H1 (cell line): ENCODE measurements at regions not wholly inside any gene's neighbourhood (a gene's known extent, or its start where the extent isn't known, plus 50 kb on each side); places are given as distances from the start of the nearest gene placed in this dataset.

Source experiments
- CTCF ChIA-PET: fragments of 300-600 bp; sonication (Branson Sonifier 250); formaldehyde crosslinking; loops from one replicate; lab custom pipeline; 2021; ENCODE audit not compliant: partially characterized antibody; lab: Charles Lee
- POLR2A ChIA-PET: fragments of 300-600 bp; sonication (Branson Sonifier 250); formaldehyde crosslinking; loops from one replicate; lab custom pipeline; 2021; ENCODE audit warnings: inconsistent platforms; ENCODE audit not compliant: partially characterized antibody; lab: Charles Lee
- DNase-seq, 2 experiments: peaks; one replicate each; pipeline versions ENCODE4 v3.0.0 to v3.0.0-alpha.2; 2010 to 2022; ENCODE audit warnings: low spot score in 2 of 2, low read depth in 1 of 2, mixed read lengths in 1 of 2
- FAIRE-seq: peaks from 2 replicates; lab custom pipeline; 2011; peaks lifted over from hg19 to GRCh38; lab: Jason Lieb, UNC
- H2AFZ ChIP-seq: 2 replicates; pipeline ENCODE4 v1.8.1; 2012; ENCODE audit warnings: low read length, inconsistent platforms
- H2AK5ac ChIP-seq: 2 replicates; pipeline ENCODE4 v1.6.1; 2013; ENCODE audit warnings: low read depth, low read length
- H2BK120ac ChIP-seq: replicated peaks from 2 replicates; pipeline ENCODE3; 2013; ENCODE audit warnings: low read depth, low read length, inconsistent platforms
- H2BK12ac ChIP-seq: 2 replicates; pipeline ENCODE4 v1.6.1; 2013; ENCODE audit warnings: low read depth, low read length
- H2BK15ac ChIP-seq: 2 replicates; pipeline ENCODE4 v1.6.1; 2013; ENCODE audit warnings: low read length
- H2BK20ac ChIP-seq: 2 replicates; pipeline ENCODE4 v1.6.1; 2013; ENCODE audit warnings: low read length
- H2BK5ac ChIP-seq: 2 replicates; pipeline ENCODE4 v1.6.1; 2013; ENCODE audit warnings: low read depth, low read length
- H3K14ac ChIP-seq: 2 replicates; pipeline ENCODE4 v1.6.1; 2013; ENCODE audit warnings: inconsistent platforms; ENCODE audit not compliant: insufficient read length
- H3K18ac ChIP-seq: 2 replicates; pipeline ENCODE4 v1.6.1; 2013; ENCODE audit warnings: low read length; ENCODE audit errors: extremely low read depth
- H3K23ac ChIP-seq: 2 replicates; pipeline ENCODE4 v1.6.1; 2013; ENCODE audit warnings: inconsistent platforms; ENCODE audit not compliant: insufficient read length
- H3K23me2 ChIP-seq: 2 replicates; pipeline ENCODE4 v1.6.1; 2013; ENCODE audit warnings: low read depth, low read length
- H3K27ac ChIP-seq: 2 replicates; pipeline ENCODE4 v1.6.1; 2011; ENCODE audit warnings: low read depth, low read length, inconsistent platforms
- H3K27me3 ChIP-seq, 4 experiments: replicated peaks in 1 of 4; 1 replicate in 1 of 4; 2 replicates in 3 of 4; pipeline versions ENCODE4 v1.6.1 to v1.8.1; 2011 to 2013; ENCODE audit warnings: low read length in 3 of 4, mild to moderate bottlenecking in 3 of 4, inconsistent platforms in 2 of 4, mixed read lengths in 2 of 4, moderate library complexity in 1 of 4; ENCODE audit not compliant: control insufficient read depth in 3 of 4, insufficient read depth in 3 of 4; ENCODE audit errors: extremely low read depth in 1 of 4
- H3K36me3 ChIP-seq, 4 experiments: 2 replicates each; pipeline versions ENCODE4 v1.6.1 to v1.8.1; 2011 to 2013; ENCODE audit warnings: mild to moderate bottlenecking in 4 of 4, low read length in 3 of 4, moderate library complexity in 2 of 4, control low read depth in 1 of 4, inconsistent platforms in 1 of 4; ENCODE audit not compliant: insufficient read depth in 4 of 4, control insufficient read depth in 2 of 4
- H3K4ac ChIP-seq: replicated peaks from 2 replicates; pipeline ENCODE3; 2013; ENCODE audit warnings: low read length, low read depth, mixed read lengths, inconsistent platforms; ENCODE audit not compliant: insufficient read length
- H3K4me1 ChIP-seq, 4 experiments: replicated peaks in 1 of 4; 1 replicate in 1 of 4; 2 replicates in 3 of 4; pipeline versions ENCODE4 v1.6.1 to v1.8.1; 2011 to 2013; ENCODE audit warnings: low read length in 3 of 4, inconsistent platforms in 2 of 4, mixed read lengths in 1 of 4; ENCODE audit not compliant: insufficient read depth in 4 of 4, control insufficient read depth in 3 of 4
- H3K4me2 ChIP-seq, 2 experiments: 2 replicates each; pipeline versions ENCODE4 v1.6.1 to v1.8.1; 2011 to 2013; ENCODE audit warnings: low read depth in 2 of 2, low read length in 2 of 2, control low read depth in 1 of 2, inconsistent platforms in 1 of 2, mild to moderate bottlenecking in 1 of 2; ENCODE audit not compliant: insufficient read depth in 1 of 2
- H3K4me3 ChIP-seq, 4 experiments: fragments of 200-600, 300-600 bp in 1 of 4; sonication (generic), shearing (Covaris generic), sonication (Bioruptor Twin) in 1 of 4; 2 replicates each; pipeline versions ENCODE4 v1.5.1 to v1.8.1; 2011 to 2016; ENCODE audit warnings: low read length in 4 of 4, low read depth in 3 of 4, control low read depth in 2 of 4, inconsistent platforms in 2 of 4, mild to moderate bottlenecking in 2 of 4, mixed read lengths in 1 of 4, moderate library complexity in 1 of 4; ENCODE audit not compliant: insufficient read depth in 2 of 4; ENCODE audit errors: extremely low read depth in 1 of 4
- H3K56ac ChIP-seq: replicated peaks from 2 replicates; pipeline ENCODE3; 2013; ENCODE audit warnings: low read depth, mild to moderate bottlenecking, mixed read lengths, low read length, inconsistent platforms; ENCODE audit not compliant: insufficient read length
- H3K79me1 ChIP-seq: 2 replicates; pipeline ENCODE4 v1.6.1; 2013; ENCODE audit warnings: low read depth, low read length, control low read depth
- H3K79me2 ChIP-seq, 2 experiments: 2 replicates each; pipeline versions ENCODE4 v1.6.1 to v1.8.1; 2012 to 2013; ENCODE audit warnings: low read length in 2 of 2, mild to moderate bottlenecking in 2 of 2, inconsistent platforms in 1 of 2; ENCODE audit not compliant: insufficient read depth in 2 of 2, control insufficient read depth in 1 of 2
- H3K9ac ChIP-seq, 4 experiments: replicated peaks in 1 of 4; 1 replicate in 1 of 4; 2 replicates in 3 of 4; pipeline versions ENCODE4 v1.6.1 to v1.8.1; 2011 to 2013; ENCODE audit warnings: low read depth in 3 of 4, low read length in 3 of 4, control low read depth in 2 of 4, mild to moderate bottlenecking in 2 of 4, moderate library complexity in 2 of 4, inconsistent platforms in 1 of 4; ENCODE audit errors: extremely low read depth in 1 of 4
- H3K9me3 ChIP-seq, 2 experiments: 2 replicates each; pipeline versions ENCODE4 v1.6.1 to v1.8.1; 2012 to 2013; ENCODE audit warnings: mild to moderate bottlenecking in 2 of 2, moderate library complexity in 2 of 2, control low read depth in 1 of 2, inconsistent platforms in 1 of 2, low read depth in 1 of 2, low read length in 1 of 2, mixed read lengths in 1 of 2; ENCODE audit not compliant: insufficient read depth in 2 of 2
- H4K20me1 ChIP-seq, 2 experiments: replicated peaks in 1 of 2; 2 replicates each; pipeline versions ENCODE3 to v1.8.1; 2011 to 2013; ENCODE audit warnings: inconsistent platforms in 2 of 2, low read length in 2 of 2, mild to moderate bottlenecking in 1 of 2; ENCODE audit not compliant: insufficient read depth in 2 of 2, control insufficient read depth in 1 of 2
- H4K5ac ChIP-seq: 2 replicates; pipeline ENCODE4 v1.6.1; 2013; ENCODE audit warnings: low read length, low read depth, mixed read lengths, inconsistent platforms; ENCODE audit not compliant: insufficient read length
- H4K8ac ChIP-seq: 2 replicates; pipeline ENCODE4 v1.8.0; 2013; ENCODE audit warnings: mild to moderate bottlenecking, moderate library complexity, low read length, inconsistent platforms; ENCODE audit not compliant: insufficient read depth; ENCODE audit errors: extremely low read depth
- H4K91ac ChIP-seq: replicated peaks from 2 replicates; pipeline ENCODE3; 2013; ENCODE audit warnings: low read length, mixed read lengths, inconsistent platforms; ENCODE audit not compliant: insufficient read length
- EZH2 ChIP-seq: fragments of 200-600 bp; sonication (generic); IDR thresholded peaks from 2 replicates; pipeline ENCODE4 v1.7.1; 2012; ENCODE audit warnings: low read depth, mild to moderate bottlenecking, moderate library complexity, low read length, inconsistent platforms; ENCODE audit not compliant: severe bottlenecking
- TAF1 ChIP-seq: IDR thresholded peaks from 2 replicates; pipeline ENCODE4 v1.6.1; 2011; ENCODE audit warnings: mild to moderate bottlenecking, low read depth, low read length
- WGBS, 2 experiments: shearing (Covaris generic) in 1 of 2; methylation state at CpG; one replicate each; pipeline versions ENCODE4 v1.1.6 to v1.1.7; 2013 to 2015; ENCODE audit warnings: low lambda C conversion rate in 2 of 2, mixed read lengths in 2 of 2, inconsistent platforms in 1 of 2, low coverage in 1 of 2, missing lambda C conversion rate in 1 of 2; ENCODE audit not compliant: insufficient replicate concordance in 2 of 2, insufficient coverage in 1 of 2, insufficient read length in 1 of 2; ENCODE audit errors: extremely low coverage in 1 of 2, missing lambda C conversion rate in 1 of 2; 5-methylcytosine and 5-hydroxymethylcytosine counted together

DNA sequence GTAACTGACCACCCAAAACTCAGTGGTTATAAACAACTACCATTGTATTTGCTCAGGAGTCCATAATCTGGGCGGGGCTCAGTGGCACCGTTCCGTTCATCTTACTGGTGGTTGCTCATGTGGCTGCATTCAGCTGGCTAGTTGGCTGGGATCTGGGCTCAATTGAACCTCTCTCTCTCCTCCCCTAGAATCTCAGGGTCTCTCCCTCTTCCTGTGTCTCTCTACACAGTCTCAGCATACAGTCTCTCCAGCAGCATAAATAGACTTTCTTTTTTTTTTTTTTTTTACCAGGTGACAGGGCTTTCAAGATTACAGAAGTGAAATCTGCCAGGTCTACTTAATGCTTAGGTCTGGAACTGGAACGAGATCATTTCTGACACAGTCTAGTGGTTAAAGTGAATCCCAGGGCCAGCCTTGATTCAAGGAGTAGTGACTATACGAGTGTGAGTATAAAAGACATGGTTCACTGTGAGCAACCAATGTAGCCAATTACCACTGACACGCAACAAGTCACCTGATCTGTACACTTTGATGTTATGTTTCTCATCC, 193.7 kb upstream of the ESRRG start:
- Histone ChIP-seq H3K9ac (no peak overlapping the region), H2BK120ac (no peak overlapping the region), H3K23ac (no peak overlapping the region), H2AK5ac (no peak overlapping the region), H4K5ac (no peak overlapping the region), H4K20me1 (no peaks in the 10 kb centered on the region), H4K8ac (no peak overlapping the region), H2AFZ (no peak overlapping the region), H2BK15ac (no peak overlapping the region), H3K56ac (no peak overlapping the region), H2BK5ac (no peak overlapping the region), H3K27me3 (no peaks in the 10 kb centered on the region), H2BK20ac (no peak overlapping the region), H3K18ac (no peak overlapping the region), H3K36me3 (no peaks in the 10 kb centered on the region), H3K4me1 (no peaks in the 10 kb centered on the region), H3K4ac (no peak overlapping the region), H3K9me3 (no peaks in the 10 kb centered on the region), H2BK12ac (no peak overlapping the region), H3K27ac (no peak overlapping the region), H3K23me2 (no peaks in the 10 kb centered on the region; the same call in 1 of the 2 replicates), H3K14ac (no peak overlapping the region), H3K79me1 (no peaks in the 10 kb centered on the region), H3K4me3 (no peak overlapping the region), H4K91ac (no peak overlapping the region), H3K4me2 (no peak overlapping the region), H3K79me2 (no peaks in the 10 kb centered on the region)
- ChIA-PET POLR2A (no interaction called here), CTCF (no interaction called here)
- DNase-seq, result no peak
- FAIRE-seq, result no peak
- 90% methylated on average over 6 of the region's 6 CpGs; no CpG with 5 or more reads in 1 of the 2 experiments for WGBS, 2 experiments
- TF ChIP-seq TAF1, result no peak
- TF ChIP-seq EZH2, result no peak
